ENCODE measurements at regions not wholly inside any gene's neighbourhood (a gene's known extent, or its start where the extent isn't known, plus 50 kb on each side); places are given as distances from the start of the nearest gene placed in this dataset.
A peak's percentile ranks its signal among the peaks of the same experiment; 100 is the strongest.

- DNase-seq (ENCODE audit: insufficient read length, low spot score): no peak
- FAIRE-seq: peak; percentile 21
- TF ChIP-seq CTCF (IDR thresholded peaks at IDR 0.05; ENCODE audit: insufficient read depth, missing control alignments): no peak
These were observed 1566.9 kb downstream of the STIM2 start for GRCh38 chr4:28427306-28428085.

GRCh38 chr4:28432348-28433025 is 1571.8 kb downstream of the STIM2 start:
- TF ChIP-seq CTCF (IDR thresholded peaks at IDR 0.05; ENCODE audit: insufficient read depth, missing control alignments): no peak
- FAIRE-seq (no peak), DNase-seq (ENCODE audit: insufficient read length, low spot score) (no peak)

GRCh38 chr4:28435314-28435713 is 1574.7 kb downstream of the STIM2 start:
- FAIRE-seq (no peak), DNase-seq (ENCODE audit: insufficient read length, low spot score) (no peak)
- TF ChIP-seq CTCF (IDR thresholded peaks at IDR 0.05; ENCODE audit: insufficient read depth, missing control alignments): no peak

- no peak for FAIRE-seq
- no peak for TF ChIP-seq CTCF (IDR thresholded peaks at IDR 0.05; ENCODE audit: insufficient read depth, missing control alignments)
- DNase-seq (ENCODE audit: insufficient read length, low spot score): no peak
These were observed 1575.8 kb downstream of the STIM2 start for GRCh38 chr4:28436191-28437080.

- FAIRE-seq: no peak
- TF ChIP-seq CTCF (IDR thresholded peaks at IDR 0.05; ENCODE audit: insufficient read depth, missing control alignments): no peak
- no peak for DNase-seq (ENCODE audit: insufficient read length, low spot score)
These were observed 1582.7 kb downstream of the STIM2 start for GRCh38 chr4:28443371-28443770.

GRCh38 chr4:28443801-28444412 is 1583.3 kb downstream of the STIM2 start:
- no peak for TF ChIP-seq CTCF (IDR thresholded peaks at IDR 0.05; ENCODE audit: insufficient read depth, missing control alignments)
- no peak for DNase-seq (ENCODE audit: insufficient read length, low spot score)
- no peak for FAIRE-seq
